OCI-LY3 (cell line): ENCODE measurements at regions not wholly inside any gene's neighbourhood (a gene's known extent, or its start where the extent isn't known, plus 50 kb on each side); places are given as distances from the start of the nearest gene placed in this dataset.

Experiments
- H2AFZ ChIP-seq: fragments of 200-600, 300-600 bp; shearing (Covaris generic); 2 replicates; pipeline ENCODE4 v1.6.0; 2014; ENCODE audit warnings: antibody characterized with exemption, low read depth, low read length
- H3K27ac ChIP-seq: fragments of 200-600, 300-600 bp; sonication (generic); 2 replicates; pipeline ENCODE4 v1.5.1; 2014; ENCODE audit warnings: mild to moderate bottlenecking, low read length, moderate library complexity, mixed read lengths
- H3K27me3 ChIP-seq: fragments of 200-600, 300-600 bp; sonication (generic); 2 replicates; pipeline ENCODE4 v1.6.1; 2014; ENCODE audit warnings: low read depth, low read length, mixed read lengths
- H3K36me3 ChIP-seq: fragments of 200-600, 300-600 bp; sonication (generic); replicated peaks from 2 replicates; pipeline ENCODE3; 2014; ENCODE audit warnings: low read depth, low read length, mixed read lengths
- H3K4me1 ChIP-seq: fragments of 300-600, 200-600 bp; sonication (generic); 2 replicates; pipeline ENCODE4 v1.6.1; 2014; ENCODE audit warnings: low read length, mixed read lengths
- H3K4me2 ChIP-seq: fragments of 200-600, 300-600 bp; sonication (generic); 2 replicates; pipeline ENCODE4 v1.6.1; 2014; ENCODE audit warnings: low read length, mixed read lengths
- H3K4me3 ChIP-seq: fragments of 300-600, 200-600 bp; sonication (generic); 2 replicates; pipeline ENCODE4 v1.5.1; 2014; ENCODE audit warnings: antibody characterized with exemption, mild to moderate bottlenecking, low read length, moderate library complexity
- H3K79me2 ChIP-seq: fragments of 300-600, 200-600 bp; shearing (Covaris generic); 2 replicates; pipeline ENCODE4 v1.6.1; 2014; ENCODE audit warnings: mild to moderate bottlenecking, low read length, mixed read lengths
- H3K9ac ChIP-seq: fragments of 300-600, 200-600 bp; shearing (Covaris generic); 2 replicates; pipeline ENCODE4 v1.6.0; 2014; ENCODE audit warnings: mild to moderate bottlenecking, low read length, moderate library complexity
- H3K9me3 ChIP-seq: fragments of 200-600, 300-600 bp; shearing (Covaris generic); 2 replicates; pipeline ENCODE4 v1.6.1; 2014; ENCODE audit warnings: low read length, mixed read lengths; ENCODE audit not compliant: insufficient read depth
- H4K20me1 ChIP-seq: fragments of 200-600, 300-600 bp; sonication (generic); 2 replicates; pipeline ENCODE4 v1.6.1; 2016; ENCODE audit warnings: low read length, mixed read lengths; ENCODE audit not compliant: insufficient read depth
- CTCF ChIP-seq: fragments of 200-600, 300-600 bp; sonication (generic); IDR thresholded peaks from 2 replicates; pipeline ENCODE4 v1.5.1; 2014; ENCODE audit warnings: antibody characterized with exemption, low read length, low read depth
- EZH2phosphoT487 ChIP-seq: fragments of 200-600 bp; shearing (Covaris generic); IDR thresholded peaks from 2 replicates; pipeline ENCODE4 v1.6.1; 2018; ENCODE audit warnings: antibody characterized with exemption, mixed run types, low read depth

- Histone ChIP-seq H3K27ac (no peak overlapping the region), H3K79me2 (no peaks in the 10 kb centered on the region), H3K36me3 (no peaks in the 10 kb centered on the region), H3K27me3 (no peaks in the 10 kb centered on the region), H3K4me3 (no peak overlapping the region), H2AFZ (no peak overlapping the region), H4K20me1 (no peaks in the 10 kb centered on the region), H3K9ac (no peak overlapping the region), H3K4me2 (no peak overlapping the region), H3K4me1 (no peaks in the 10 kb centered on the region), H3K9me3 (no peaks in the 10 kb centered on the region)
- TF ChIP-seq CTCF (no peak), EZH2phosphoT487 (no peak)
Measured at GRCh38 chr10:33387720-33388119, 53.3 kb upstream of the NRP1 start.

GRCh38 chr10:33386926-33387325 is 52.5 kb upstream of the NRP1 start:
- Histone ChIP-seq H3K9me3 (no peaks in the 10 kb centered on the region), H3K27ac (no peak overlapping the region), H4K20me1 (no peaks in the 10 kb centered on the region), H3K79me2 (no peaks in the 10 kb centered on the region), H3K9ac (no peak overlapping the region), H3K4me1 (no peaks in the 10 kb centered on the region), H3K4me3 (no peak overlapping the region), H3K27me3 (no peaks in the 10 kb centered on the region), H3K36me3 (no peaks in the 10 kb centered on the region), H3K4me2 (no peak overlapping the region), H2AFZ (no peak overlapping the region)
- no peak for TF ChIP-seq EZH2phosphoT487
- TF ChIP-seq CTCF: no peak

- Histone ChIP-seq H3K27ac (no peak overlapping the region), H3K79me2 (no peaks in the 10 kb centered on the region), H3K27me3 (no peaks in the 10 kb centered on the region), H3K4me2 (no peak overlapping the region), H4K20me1 (no peaks in the 10 kb centered on the region), H3K9ac (no peak overlapping the region), H2AFZ (no peak overlapping the region), H3K4me3 (no peak overlapping the region), H3K4me1 (no peaks in the 10 kb centered on the region), H3K9me3 (no peaks in the 10 kb centered on the region), H3K36me3 (no peaks in the 10 kb centered on the region)
- no peak for TF ChIP-seq EZH2phosphoT487
- TF ChIP-seq CTCF: no peak
Measured at GRCh38 chr10:33385686-33386085, 51.2 kb upstream of the NRP1 start.

GRCh38 chr10:33385015-33385414 is 50.5 kb upstream of the NRP1 start:
- Histone ChIP-seq H3K36me3 (no peaks in the 10 kb centered on the region), H3K27me3 (no peaks in the 10 kb centered on the region), H3K27ac (no peak overlapping the region), H3K4me2 (no peak overlapping the region), H3K4me3 (no peak overlapping the region), H3K4me1 (no peaks in the 10 kb centered on the region), H2AFZ (no peak overlapping the region), H3K79me2 (no peaks in the 10 kb centered on the region), H3K9me3 (no peaks in the 10 kb centered on the region), H4K20me1 (no peaks in the 10 kb centered on the region), H3K9ac (no peak overlapping the region)
- TF ChIP-seq CTCF: no peak
- no peak for TF ChIP-seq EZH2phosphoT487
